Naive thymus-derived CD8-positive, alpha-beta T cell (primary cell): ENCODE measurements at regions not wholly inside any gene's neighbourhood (a gene's known extent, or its start where the extent isn't known, plus 50 kb on each side); places are given as distances from the start of the nearest gene placed in this dataset.

ENCODE experiments used
- ATAC-seq, 2 donors: fragments of 150-1000 bp; cut with Tn5 transposase in 1 of 2; sonication (Bioruptor Pico), chemical (Tn5 transposase) in 1 of 2; 1 replicate in 1 of 2; 2 replicates in 1 of 2; pipeline ENCODE4 v1.10.0; 2021; ENCODE audit warnings: mild to moderate bottlenecking in 2 of 2, moderate library complexity in 2 of 2
- POLR2A ChIA-PET: fragments of 350-600 bp; sonication (Branson Sonifier 250); formaldehyde crosslinking; loops from one replicate; lab custom pipeline; 2021; ENCODE audit warnings: antibody characterized with exemption; lab: Charles Lee
- DNase-seq, 10 donors: peaks; one replicate each; pipeline versions ENCODE4 v3.0.0 to v3.0.0-alpha.2; 2020 to 2022
- H3K27ac Mint-ChIP-seq, 10 donors: one replicate each; pipeline ENCODE4 v1.8.0; 2020 to 2022; ENCODE audit warnings: mild to moderate bottlenecking in 10 of 10, mixed read lengths in 10 of 10, moderate library complexity in 4 of 10, inconsistent platforms in 1 of 10
- H3K27me3 Mint-ChIP-seq, 5 donors: one replicate each; pipeline ENCODE4 v1.8.0; 2021 to 2022; ENCODE audit warnings: mixed read lengths in 5 of 5
- H3K36me3 Mint-ChIP-seq, 3 donors: one replicate each; pipeline ENCODE4 v1.8.0; 2020 to 2022; ENCODE audit warnings: mixed read lengths in 3 of 3, mild to moderate bottlenecking in 2 of 3, inconsistent platforms in 1 of 3
- H3K4me1 Mint-ChIP-seq, 4 donors: one replicate each; pipeline ENCODE4 v1.8.0; 2021 to 2022; ENCODE audit warnings: mixed read lengths in 4 of 4
- H3K4me3 Mint-ChIP-seq, 10 donors: one replicate each; pipeline ENCODE4 v1.8.0; 2020 to 2022; ENCODE audit warnings: mild to moderate bottlenecking in 10 of 10, mixed read lengths in 10 of 10, moderate library complexity in 6 of 10, inconsistent platforms in 1 of 10
- H3K9me3 Mint-ChIP-seq, 9 donors: one replicate each; pipeline ENCODE4 v1.8.0; 2020 to 2022; ENCODE audit warnings: mixed read lengths in 9 of 9, mild to moderate bottlenecking in 3 of 9, inconsistent platforms in 1 of 9, moderate library complexity in 1 of 9

DNA sequence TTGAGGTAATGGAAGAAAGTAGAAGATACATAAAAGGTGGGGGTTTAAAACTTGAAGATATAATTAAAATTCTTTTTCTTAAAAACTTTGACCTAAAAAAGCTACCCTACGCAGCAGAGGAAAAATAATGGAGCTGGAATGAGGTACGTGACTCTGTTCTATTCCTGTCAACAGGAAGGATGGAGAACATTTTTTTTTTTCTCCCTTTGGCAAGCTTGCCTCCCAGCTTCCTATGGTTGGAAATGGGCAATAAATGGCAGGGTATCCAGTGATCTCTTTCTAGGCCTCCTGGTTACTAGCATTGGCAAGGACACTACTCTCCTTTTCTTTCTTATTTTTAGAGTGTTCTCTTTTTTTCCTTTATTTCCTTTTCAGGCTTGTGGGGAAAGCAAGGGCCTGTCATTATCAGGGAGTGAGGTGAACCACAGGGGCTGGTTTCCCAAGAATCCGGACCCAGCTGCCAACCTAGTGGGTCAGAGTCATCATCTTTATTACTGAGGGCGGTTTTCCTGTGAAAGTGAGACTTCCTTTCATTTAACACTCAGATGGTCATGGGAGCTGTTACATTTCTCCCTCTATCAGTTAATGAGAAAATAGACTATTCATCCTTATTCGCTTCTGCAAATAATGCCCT, 224.6 kb downstream of the SPRY1 start:
- POLR2A ChIA-PET: interaction anchor here (0.9 to 1.3 kb wide), 2 partner anchors 15 to 21 kb away, joined by 3 to 4 read pairs; no protein-coding TSS in a partner anchor
- no peaks in the 10 kb centered on the region for H3K27me3 Mint-ChIP-seq
- no peak overlapping the region for H3K4me3 Mint-ChIP-seq
- no peaks in the 10 kb centered on the region for H3K9me3 Mint-ChIP-seq
- no peaks in the 10 kb centered on the region for H3K36me3 Mint-ChIP-seq
- DNase-seq: no peak
- H3K4me1 Mint-ChIP-seq: peaks cover 18 to 30% (median 25%) of the 10 kb centered on the region in 4 donors
- ATAC-seq: no peak
- H3K27ac Mint-ChIP-seq: peak overlapping the region in 2 of 10 donors; percentile 21 to 62

GRCh38 chr4:123622572-123622971, 226.0 kb downstream of the SPRY1 start:
- POLR2A ChIA-PET: interaction anchor here (0.5 kb wide), 1 partner anchor 236 kb away, joined by 3 read pairs; no protein-coding TSS in a partner anchor
- DNase-seq (no peak), ATAC-seq (peak in 1 of 2 donors; percentile 40)
- peak overlapping the region in 3 of 10 donors; percentile 1 to 5 (median 3) for H3K27ac Mint-ChIP-seq
- peaks cover 9 to 18% (median 13%) of the 10 kb centered on the region in 4 donors for H3K4me1 Mint-ChIP-seq
- H3K27me3 Mint-ChIP-seq: no peaks in the 10 kb centered on the region
- no peaks in the 10 kb centered on the region for H3K9me3 Mint-ChIP-seq
- no peak overlapping the region for H3K4me3 Mint-ChIP-seq
- no peaks in the 10 kb centered on the region for H3K36me3 Mint-ChIP-seq

DNA sequence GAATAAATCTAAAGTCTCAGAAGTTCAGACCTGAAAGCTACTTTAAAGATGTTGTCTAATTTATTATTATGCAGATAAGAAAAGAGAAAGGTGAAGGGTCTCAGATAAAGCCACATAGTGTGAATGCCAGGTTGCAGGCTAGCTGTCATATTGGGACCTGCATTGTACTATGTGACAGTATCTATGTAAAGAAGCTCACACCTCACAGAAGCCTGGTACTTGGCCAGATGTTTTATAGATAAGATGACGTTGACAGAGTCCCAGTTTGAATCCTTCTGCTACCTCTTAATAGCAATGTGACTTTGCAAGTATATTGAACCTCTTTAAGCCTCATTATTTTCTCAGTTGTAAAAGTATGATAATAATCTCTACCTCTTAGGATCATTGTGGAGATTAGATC, 227.0 kb downstream of the SPRY1 start:
- DNase-seq (no peak), ATAC-seq (no peak)
- no peaks in the 10 kb centered on the region for H3K27me3 Mint-ChIP-seq
- H3K27ac Mint-ChIP-seq: no peak overlapping the region
- POLR2A ChIA-PET: no interaction called here
- no peaks in the 10 kb centered on the region for H3K9me3 Mint-ChIP-seq
- H3K4me1 Mint-ChIP-seq: peaks cover 1 to 9% (median 7%) of the 10 kb centered on the region in 4 donors
- H3K4me3 Mint-ChIP-seq: no peak overlapping the region
- H3K36me3 Mint-ChIP-seq: no peaks in the 10 kb centered on the region

- no peaks in the 10 kb centered on the region for H3K36me3 Mint-ChIP-seq
- no peaks in the 10 kb centered on the region for H3K27me3 Mint-ChIP-seq
- no peaks in the 10 kb centered on the region for H3K9me3 Mint-ChIP-seq
- H3K4me1 Mint-ChIP-seq: peaks cover 1 to 9% (median 6%) of the 10 kb centered on the region in 4 donors
- H3K4me3 Mint-ChIP-seq: peak overlapping the region in 1 of 10 donors; percentile 48
- DNase-seq (no peak), ATAC-seq (no peak)
- POLR2A ChIA-PET: no interaction called here
- peak overlapping the region in 4 of 10 donors; percentile 6 to 79 (median 36) for H3K27ac Mint-ChIP-seq
Observed at GRCh38 chr4:123624959-123625358, 228.4 kb downstream of the SPRY1 start.

DNA sequence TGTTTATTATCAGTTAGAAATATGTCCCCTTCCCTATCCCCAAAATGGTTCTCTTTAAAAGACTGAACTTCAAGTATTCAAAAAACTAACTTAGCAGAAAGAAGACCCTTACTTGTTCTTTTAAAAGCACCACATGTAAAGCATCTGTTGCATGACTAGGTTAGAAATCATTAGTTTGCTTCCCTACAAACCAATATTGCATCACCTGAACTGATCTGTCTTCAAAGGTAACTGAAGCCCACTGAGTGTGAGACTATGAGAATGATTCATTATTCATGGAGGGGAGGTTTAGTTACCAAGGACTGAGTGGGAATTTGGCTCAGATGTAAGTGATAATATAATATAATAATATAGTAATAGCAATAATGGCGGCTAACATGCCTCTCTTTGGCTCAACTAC, 231.7 kb downstream of the SPRY1 start:
- H3K36me3 Mint-ChIP-seq: no peaks in the 10 kb centered on the region
- H3K4me3 Mint-ChIP-seq: no peak overlapping the region
- no peak overlapping the region for H3K27ac Mint-ChIP-seq
- no peak for DNase-seq
- H3K4me1 Mint-ChIP-seq: peaks cover 0 to 7% (median 3%) of the 10 kb centered on the region in 4 donors
- no peak for ATAC-seq
- no peaks in the 10 kb centered on the region for H3K27me3 Mint-ChIP-seq
- no peaks in the 10 kb centered on the region for H3K9me3 Mint-ChIP-seq
- POLR2A ChIA-PET: no interaction called here

GRCh38 chr4:123631786-123632692, 235.4 kb downstream of the SPRY1 start:
- Mint-ChIP-seq H3K27me3 (no peaks in the 10 kb centered on the region), H3K27ac (peak overlapping the region in 1 of 10 donors; percentile 3), H3K4me3 (no peak overlapping the region), H3K4me1 (no peaks in the 10 kb centered on the region), H3K36me3 (peaks cover 0 to 6% (median 2%) of the 10 kb centered on the region in 3 donors), H3K9me3 (peaks cover 3 to 14% (median 12%) of the 10 kb centered on the region in 9 donors)
- POLR2A ChIA-PET: no interaction called here
- ATAC-seq: no peak
- DNase-seq: no peak

DNA sequence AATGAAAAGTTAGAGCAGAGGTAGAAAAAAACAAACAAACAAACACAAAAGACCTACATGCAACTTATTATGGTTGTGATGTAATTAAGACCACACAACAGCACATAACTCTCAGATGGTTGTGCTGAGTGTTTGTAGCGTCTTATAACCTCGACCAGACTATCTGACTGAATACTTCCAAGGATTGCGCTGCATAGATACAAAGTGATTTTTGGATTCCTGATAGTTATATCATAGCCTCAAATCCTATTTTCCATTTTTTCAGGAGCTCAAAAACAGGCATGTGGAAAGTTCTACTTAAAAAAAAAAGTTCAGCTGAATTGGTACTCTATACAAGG, 236.1 kb downstream of the SPRY1 start:
- DNase-seq (no peak), ATAC-seq (no peak)
- Mint-ChIP-seq H3K27me3 (no peaks in the 10 kb centered on the region), H3K9me3 (peaks cover 7 to 20% (median 14%) of the 10 kb centered on the region in 9 donors), H3K4me1 (no peaks in the 10 kb centered on the region), H3K4me3 (no peak overlapping the region), H3K36me3 (peaks cover 0 to 8% (median 2%) of the 10 kb centered on the region in 3 donors), H3K27ac (no peak overlapping the region)
- POLR2A ChIA-PET: no interaction called here

GRCh38 chr4:123638834-123639233, 242.2 kb downstream of the SPRY1 start:
- H3K4me1 Mint-ChIP-seq: no peaks in the 10 kb centered on the region
- DNase-seq (no peak), ATAC-seq (no peak)
- POLR2A ChIA-PET: interaction anchor here (0.6 kb wide), 1 partner anchor 1746 kb away, joined by 5 read pairs; no protein-coding TSS in a partner anchor
- H3K36me3 Mint-ChIP-seq: peaks cover 0 to 11% (median 2%) of the 10 kb centered on the region in 3 donors
- H3K27me3 Mint-ChIP-seq: no peaks in the 10 kb centered on the region
- H3K27ac Mint-ChIP-seq: no peak overlapping the region
- H3K4me3 Mint-ChIP-seq: no peak overlapping the region
- peaks cover 7 to 26% (median 14%) of the 10 kb centered on the region in 9 donors for H3K9me3 Mint-ChIP-seq

DNA sequence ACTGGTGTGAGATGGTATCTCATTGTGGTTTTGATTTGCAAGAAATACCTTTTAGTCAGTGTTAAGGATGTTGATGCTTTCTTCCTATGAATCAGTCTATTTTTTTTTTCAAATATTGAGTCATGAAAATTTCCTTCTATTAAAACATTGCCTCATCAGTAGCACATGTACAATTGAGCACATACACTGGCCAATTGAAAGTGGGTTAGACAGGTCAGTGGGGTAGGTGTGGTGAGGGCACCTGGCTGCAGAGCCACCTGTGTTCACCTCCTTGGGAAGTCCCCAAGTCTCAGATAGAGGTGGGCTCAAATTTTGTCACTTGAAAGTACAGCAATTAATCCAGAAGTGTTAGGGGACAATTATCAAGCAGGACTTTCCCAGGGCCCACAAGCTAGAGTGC, 243.7 kb downstream of the SPRY1 start:
- H3K27me3 Mint-ChIP-seq: no peaks in the 10 kb centered on the region
- ATAC-seq: no peak
- H3K9me3 Mint-ChIP-seq: peaks cover 4 to 26% (median 14%) of the 10 kb centered on the region in 9 donors
- peak overlapping the region in 1 of 10 donors; percentile 72 for H3K27ac Mint-ChIP-seq
- DNase-seq: no peak
- peaks cover 0 to 11% (median 2%) of the 10 kb centered on the region in 3 donors for H3K36me3 Mint-ChIP-seq
- POLR2A ChIA-PET: no interaction called here
- H3K4me1 Mint-ChIP-seq: no peaks in the 10 kb centered on the region
- no peak overlapping the region for H3K4me3 Mint-ChIP-seq

DNA sequence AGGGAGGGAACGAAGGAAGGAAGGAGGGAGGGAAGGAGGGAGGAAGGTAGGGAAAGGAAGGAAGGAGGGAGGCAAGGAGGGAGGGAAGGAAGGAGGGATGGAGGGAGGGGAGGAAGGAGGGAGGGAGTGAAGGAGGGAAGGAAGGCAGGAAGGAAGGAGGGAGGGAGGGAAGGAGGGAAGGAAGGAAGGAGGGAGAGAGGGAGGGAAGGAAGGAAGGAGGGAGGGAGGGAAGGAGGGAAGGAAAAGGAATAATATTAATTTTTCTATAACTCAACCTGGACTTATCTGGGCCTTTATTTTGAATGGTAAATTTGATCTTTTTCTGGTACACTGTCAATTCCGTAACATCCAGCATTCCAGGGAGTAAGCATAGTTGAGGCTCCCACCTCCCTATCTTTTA, 244.2 kb downstream of the SPRY1 start:
- no peak for ATAC-seq
- Mint-ChIP-seq H3K27ac (peak overlapping the region in 1 of 10 donors; percentile 72), H3K9me3 (peaks cover 4 to 25% (median 14%) of the 10 kb centered on the region in 9 donors), H3K27me3 (no peaks in the 10 kb centered on the region), H3K36me3 (peaks cover 0 to 11% (median 2%) of the 10 kb centered on the region in 3 donors), H3K4me1 (no peaks in the 10 kb centered on the region), H3K4me3 (no peak overlapping the region)
- DNase-seq: no peak
- POLR2A ChIA-PET: no interaction called here

DNA sequence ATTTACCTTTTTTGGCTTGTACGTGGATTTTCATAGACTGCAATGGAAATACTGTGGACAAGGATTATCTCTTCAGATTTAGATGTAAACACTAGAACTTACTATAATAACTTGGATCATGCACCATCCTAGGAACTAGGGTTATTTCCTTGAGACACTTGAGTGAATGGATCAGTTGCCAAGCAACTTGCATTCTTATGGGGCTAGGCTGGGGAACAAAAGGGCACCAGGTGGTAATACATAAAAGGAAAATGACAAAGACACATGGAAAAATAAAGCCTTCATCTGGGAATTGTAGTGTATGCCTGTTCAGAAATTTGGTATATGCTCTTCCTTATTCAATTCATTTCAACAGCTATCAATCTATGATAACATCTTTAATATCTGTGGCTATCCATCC, 247.1 kb downstream of the SPRY1 start:
- ATAC-seq: no peak
- H3K36me3 Mint-ChIP-seq: no peaks in the 10 kb centered on the region
- no peak for DNase-seq
- H3K9me3 Mint-ChIP-seq: no peaks in the 10 kb centered on the region
- H3K4me1 Mint-ChIP-seq: no peaks in the 10 kb centered on the region
- H3K4me3 Mint-ChIP-seq: no peak overlapping the region
- POLR2A ChIA-PET: no interaction called here
- no peaks in the 10 kb centered on the region for H3K27me3 Mint-ChIP-seq
- no peak overlapping the region for H3K27ac Mint-ChIP-seq

DNA sequence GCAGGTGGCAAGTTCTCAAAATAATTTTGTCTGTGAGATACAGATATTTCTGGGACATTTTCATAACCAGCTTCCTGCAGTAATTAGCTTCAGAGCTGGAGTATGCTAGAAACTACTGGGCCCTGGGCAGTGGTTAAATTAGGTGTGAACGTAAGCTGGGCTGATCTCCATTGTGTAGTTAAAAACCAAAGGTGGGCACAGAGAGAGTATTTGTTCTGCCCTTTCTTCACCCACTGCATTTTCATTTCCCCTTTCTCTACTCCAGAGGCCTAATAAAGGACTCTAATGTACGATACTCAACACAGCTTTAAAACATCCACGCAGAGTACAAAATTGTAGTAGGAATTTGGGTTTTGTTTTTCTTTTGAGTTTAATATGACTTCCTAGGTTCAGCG, 252.7 kb downstream of the SPRY1 start:
- POLR2A ChIA-PET: no interaction called here
- ATAC-seq (no peak), DNase-seq (no peak)
- Mint-ChIP-seq H3K27ac (no peak overlapping the region), H3K9me3 (no peaks in the 10 kb centered on the region), H3K4me3 (no peak overlapping the region), H3K4me1 (peaks cover 0 to 7% (median 0%) of the 10 kb centered on the region in 4 donors), H3K27me3 (no peaks in the 10 kb centered on the region), H3K36me3 (no peaks in the 10 kb centered on the region)
